Renal cortical epithelial cell (primary cell): ENCODE measurements at regions not wholly inside any gene's neighbourhood (a gene's known extent, or its start where the extent isn't known, plus 50 kb on each side); places are given as distances from the start of the nearest gene placed in this dataset.

Source experiments
- DNase-seq: peaks from one replicate; pipeline ENCODE4 v3.0.0-alpha.2; 2011; ENCODE audit warnings: low read depth

DNA sequence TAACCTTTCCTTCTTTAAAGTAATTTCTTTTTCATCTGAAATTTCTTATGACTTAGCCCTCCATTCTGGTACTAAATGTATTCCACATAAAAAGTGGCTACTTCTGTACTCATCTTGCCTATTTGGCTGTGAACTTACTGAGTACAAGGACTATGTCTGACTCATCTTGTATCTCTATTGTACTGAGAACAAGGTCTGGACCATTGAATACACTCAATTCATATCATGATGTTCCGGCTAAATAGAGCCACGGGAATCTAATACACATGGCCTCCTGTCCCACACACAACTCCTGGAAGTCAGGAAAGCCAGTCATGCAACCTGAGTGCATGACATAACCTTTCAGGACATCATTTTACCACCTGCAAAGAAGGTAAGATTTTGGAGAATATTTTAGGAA lies 203.9 kb downstream of the PLK2 start:
- DNase-seq = peak; percentile 36

DNA sequence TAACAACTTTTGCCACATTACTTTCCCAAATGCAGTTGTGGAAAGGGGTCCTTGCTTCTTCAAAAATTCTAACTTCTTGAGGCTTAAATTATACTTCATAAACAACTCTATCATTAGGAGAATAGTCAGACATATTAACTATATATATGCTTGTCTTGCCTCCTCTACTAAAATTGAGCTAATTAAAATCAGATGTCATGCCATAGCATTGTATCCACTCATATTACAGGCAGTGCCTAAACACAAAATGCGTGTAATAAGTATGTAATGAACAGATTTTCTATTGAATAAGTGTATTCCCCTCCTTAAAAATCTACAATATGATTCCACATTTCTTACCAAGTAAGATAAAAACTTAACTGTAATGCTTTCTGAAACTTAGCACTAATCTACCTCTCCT lies 204.5 kb downstream of the PLK2 start:
- no peak for DNase-seq

DNA sequence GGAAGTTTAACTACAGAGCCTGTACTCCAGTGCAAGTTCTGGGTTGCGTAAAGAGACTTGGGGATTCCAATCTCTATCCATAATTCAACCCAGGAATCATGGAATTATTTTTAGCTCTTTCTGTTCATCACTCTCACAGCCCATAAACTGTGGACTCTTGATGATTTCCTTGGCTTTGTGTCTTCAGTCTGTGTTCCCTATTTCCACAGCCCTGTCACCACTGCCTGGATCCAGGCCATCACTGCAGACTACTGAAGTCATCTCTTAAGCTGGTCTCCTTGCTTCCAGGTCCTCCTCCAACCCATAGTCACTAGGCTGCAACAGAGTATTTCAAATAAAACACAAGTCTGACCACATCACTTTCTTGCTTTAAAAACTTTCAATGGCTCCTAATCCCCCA lies 211.7 kb downstream of the PLK2 start:
- DNase-seq = no peak

DNA sequence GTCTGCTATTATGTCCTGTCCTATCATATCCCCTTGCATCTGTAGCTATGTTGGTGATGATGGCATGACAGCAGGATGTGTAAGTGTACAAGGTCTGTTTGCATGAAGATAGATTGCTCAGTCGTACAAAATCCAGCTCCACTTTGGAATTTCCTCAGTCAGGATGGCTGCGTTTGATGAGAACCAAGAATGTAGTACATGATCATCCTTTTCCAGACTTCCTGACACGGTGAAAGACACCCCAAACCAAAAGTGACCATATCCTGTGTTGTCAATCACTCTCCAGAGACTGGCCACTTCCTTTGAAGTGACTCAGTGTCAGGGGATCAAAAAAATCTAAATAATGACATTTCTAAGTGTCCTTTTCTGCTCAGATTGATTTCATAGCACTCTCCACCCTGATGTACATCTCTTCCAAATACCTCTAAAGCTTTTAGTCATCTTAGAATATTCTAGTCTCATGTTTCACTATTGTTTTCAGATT lies 213.4 kb downstream of the PLK2 start:
- no peak for DNase-seq

DNA sequence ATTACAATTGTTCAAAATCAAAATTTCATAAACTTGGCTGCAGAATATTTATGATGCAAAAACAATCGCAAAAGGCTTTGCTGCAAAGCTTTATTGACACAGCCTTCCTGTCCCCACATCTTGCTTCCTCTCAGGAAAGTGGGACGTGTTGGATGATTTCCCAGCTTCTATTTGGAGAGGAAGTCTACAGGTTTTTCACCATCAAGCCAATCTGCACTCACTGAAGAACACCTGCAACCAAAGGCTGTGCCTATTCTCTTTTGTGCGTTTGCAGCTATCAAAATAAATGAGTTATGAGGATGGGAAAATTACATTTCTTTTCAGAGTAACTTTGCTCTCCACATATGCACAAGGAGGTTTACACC lies 214.4 kb downstream of the PLK2 start:
- DNase-seq = no peak

DNA sequence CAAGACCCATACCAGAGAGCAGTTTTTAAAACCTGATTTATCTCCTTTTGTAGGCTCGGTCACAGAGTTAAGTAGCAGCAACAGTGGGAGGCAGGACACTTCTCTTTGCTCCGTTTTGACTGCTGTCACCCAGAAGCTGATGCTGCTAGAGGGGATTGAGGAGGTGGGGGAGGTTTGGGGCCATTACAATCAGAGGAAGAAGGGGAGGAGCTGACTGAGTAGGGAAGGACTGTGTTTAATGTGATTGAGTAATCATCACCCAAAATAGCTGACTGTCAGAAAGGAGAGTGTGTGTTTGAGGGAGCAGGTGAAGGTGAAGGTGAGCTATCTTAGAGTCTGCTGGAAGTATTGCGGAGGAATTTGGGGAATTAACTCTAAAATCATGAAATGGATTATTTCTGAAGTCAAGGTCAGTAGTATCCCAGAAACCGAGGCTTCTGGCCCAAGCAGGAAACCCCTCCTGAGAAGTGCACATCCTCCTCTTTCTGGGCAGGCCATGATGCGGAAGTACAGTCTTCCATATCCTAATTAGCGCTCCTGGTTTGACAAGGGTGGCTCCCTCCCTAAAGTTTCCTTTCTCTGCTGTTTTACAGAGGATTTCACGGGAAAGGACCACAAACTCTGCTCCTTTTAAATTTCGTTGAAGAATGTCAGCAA lies 214.9 kb downstream of the PLK2 start:
- DNase-seq = no peak

DNA sequence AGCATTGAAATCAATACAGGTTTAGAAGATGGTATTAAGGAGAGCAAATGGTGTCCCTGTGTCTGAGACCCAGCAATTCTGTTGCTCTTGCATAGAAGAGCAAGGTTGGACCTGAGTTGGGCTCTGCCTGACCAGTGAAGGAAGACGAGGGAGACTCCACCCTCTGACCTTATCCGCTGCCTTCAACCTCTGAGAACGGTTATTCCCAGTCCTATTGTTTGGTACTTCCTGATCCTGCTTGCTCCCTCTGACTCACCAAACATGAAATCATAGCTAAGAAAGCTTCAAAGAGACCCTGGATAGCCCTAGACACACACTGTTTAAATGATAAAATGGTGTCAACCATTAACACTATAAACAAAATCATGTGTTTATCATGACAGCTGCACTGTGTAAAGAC lies 218.5 kb downstream of the PLK2 start:
- peak; percentile 80 for DNase-seq

DNA sequence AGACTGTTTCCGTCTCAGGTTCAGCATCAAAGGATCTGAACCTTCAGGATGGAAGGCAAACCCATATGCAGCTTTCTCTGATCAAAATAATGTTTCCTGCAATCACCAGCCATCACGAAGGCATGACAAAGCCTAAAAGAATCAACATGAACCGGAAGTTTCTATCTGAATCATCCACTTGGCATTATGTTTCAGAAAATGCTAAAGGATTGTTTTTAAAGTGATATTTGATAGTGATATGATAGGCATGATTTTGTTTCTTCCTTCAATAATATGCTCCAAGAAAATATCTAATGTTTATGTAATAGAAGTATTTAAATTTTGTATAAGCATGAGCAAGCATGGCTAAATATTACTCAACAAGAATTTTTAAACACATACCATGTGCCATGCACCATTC lies 219.6 kb downstream of the PLK2 start:
- peak; percentile 60 for DNase-seq

DNA sequence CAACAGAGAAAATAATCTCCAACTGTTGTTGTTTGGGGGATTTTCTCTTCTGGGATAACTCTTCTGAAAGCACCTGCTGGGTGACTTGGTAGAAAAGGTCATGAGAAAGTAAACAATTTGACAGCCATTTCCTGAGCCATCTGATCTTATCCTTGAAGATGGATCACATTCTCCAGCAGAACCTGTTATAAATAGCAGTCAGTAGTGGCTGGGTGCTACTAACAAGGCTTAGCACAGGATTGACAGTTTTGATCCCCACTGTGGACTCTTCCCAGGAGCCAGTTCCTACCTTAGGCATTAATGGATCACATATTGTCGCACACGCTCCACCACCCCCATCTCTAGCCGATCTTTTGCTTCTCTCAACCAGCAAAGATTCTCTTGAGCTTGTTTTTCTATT lies 220.2 kb downstream of the PLK2 start:
- no peak for DNase-seq

DNA sequence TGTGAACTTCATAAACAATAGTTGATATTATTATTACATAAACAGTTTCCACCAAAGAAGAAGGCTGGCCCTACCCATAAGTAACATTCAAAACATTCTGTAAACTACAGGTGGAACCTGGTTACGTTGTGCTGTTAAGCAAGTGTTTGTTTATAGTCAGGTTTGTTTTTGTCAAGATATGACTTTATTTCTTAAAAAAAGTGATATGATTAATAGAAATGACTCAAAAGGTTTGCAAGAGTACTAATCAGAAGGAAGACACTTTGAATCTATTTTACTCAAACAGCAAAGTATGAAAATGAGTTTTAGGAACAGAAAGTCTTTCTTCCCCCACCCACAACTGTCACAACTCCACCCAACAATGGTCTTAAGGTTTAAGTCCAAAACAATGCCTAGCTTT lies 220.8 kb downstream of the PLK2 start:
- DNase-seq = no peak

DNA sequence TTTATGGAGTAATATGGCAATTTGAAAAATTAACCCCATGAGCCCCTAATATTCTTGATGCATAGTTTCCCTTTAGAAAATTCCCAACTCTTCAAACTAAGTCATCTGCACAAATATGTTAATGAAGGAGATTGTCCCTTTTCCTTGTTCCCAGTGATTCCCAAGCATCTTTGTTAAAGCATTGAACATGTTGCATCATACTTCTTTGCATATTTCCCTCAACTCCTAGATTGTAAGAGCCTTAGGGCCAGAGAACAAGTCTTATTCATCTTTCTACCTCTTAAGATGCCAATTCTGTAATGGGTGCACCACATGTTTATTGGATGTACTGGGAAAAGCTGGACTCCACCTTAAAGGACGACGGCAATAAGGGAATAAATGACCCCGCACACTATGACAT lies 223.4 kb downstream of the PLK2 start:
- DNase-seq = peak; percentile 37

DNA sequence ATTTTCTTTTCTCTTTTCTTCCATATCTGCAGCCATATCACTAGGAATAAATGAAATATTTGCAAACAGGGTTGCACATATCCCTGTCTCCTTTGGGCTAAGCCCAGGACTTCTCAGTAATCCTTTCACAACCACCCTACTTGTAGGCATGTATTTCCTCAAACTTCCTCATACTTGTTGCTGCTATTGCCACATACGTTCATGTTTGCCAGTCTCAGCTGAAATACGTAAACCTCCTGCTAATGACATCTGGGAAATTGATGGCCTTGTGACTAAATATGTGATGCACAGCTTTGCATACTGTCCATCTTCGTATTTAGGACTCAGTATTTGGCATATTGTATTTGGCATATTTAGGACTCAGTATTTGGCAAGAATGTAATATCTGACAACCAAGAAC lies 224.6 kb downstream of the PLK2 start:
- peak; percentile 76 for DNase-seq

DNA sequence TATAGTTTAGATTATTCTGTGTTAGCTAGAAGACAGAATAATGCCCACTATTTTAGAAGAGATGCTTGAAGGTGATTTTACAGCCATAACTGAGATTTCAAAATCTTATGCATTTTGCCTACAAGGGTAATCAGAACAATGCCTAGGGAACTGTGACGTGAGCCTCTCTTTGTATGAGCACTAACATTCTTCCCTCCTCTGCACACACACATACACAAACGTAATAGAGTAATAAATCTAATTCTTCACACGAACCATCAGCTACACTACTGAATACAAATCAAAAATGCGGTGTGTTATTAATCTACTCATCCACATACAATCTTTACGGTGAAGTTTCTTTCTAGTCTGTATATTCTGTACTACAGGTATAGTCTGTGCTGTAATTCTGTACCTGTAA lies 227.8 kb downstream of the PLK2 start:
- no peak for DNase-seq

DNA sequence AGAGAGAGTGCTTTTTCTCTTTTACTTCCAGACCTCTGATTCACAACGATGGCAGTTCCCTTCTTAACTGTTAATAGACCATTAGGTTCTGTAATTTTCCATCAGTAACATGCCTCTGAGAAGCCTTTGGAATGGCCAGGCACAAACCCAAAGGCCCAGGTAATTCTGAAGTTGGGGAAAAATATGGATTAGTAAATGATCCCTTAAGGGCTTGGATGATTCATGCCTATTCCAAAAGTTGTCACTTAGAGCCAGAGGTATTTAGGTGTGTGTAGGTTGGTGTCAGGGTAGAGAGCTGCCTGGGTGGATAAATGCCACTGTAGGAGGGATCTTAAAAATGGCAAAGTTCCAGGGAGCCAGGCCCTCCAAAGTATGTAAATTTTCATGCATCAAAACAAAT lies 228.8 kb downstream of the PLK2 start:
- DNase-seq = peak; percentile 62

DNA sequence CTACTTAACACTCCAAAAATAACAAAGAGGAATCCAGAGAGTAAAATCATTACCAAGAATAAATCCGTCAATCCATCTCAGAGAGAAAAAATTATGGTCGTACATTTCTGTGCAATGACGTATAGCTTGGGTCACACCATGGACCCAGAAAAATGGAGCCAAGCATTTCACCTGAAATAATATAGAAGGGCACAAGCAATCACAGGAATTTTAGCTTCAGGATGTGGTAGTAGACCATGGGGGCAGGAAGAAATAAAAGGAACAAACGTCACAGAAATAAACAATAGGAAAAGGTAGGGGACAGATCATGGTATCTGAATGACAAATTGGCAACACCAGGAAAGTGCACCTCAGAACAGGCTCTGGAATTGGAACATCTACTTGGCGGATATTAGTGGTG lies 231.0 kb downstream of the PLK2 start:
- no peak for DNase-seq

DNA sequence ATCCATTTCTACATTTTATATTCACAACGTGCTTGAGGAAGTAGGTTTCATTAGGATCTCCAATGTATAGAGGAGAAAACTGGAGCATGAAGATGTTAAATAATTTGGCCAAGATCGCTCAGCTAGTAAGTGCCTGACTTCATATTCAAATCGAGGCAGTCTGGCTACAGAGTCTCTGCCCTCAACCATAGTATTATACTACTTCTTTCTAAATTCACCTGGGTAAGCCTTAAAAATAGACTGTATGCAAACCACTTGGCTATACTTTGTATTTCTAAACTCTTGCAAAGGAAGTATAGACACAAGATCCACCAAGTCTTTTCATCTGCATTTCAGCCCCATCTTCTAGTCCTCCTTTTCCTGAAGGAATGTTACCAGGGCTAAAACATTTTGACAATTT lies 232.0 kb downstream of the PLK2 start:
- DNase-seq = no peak

DNA sequence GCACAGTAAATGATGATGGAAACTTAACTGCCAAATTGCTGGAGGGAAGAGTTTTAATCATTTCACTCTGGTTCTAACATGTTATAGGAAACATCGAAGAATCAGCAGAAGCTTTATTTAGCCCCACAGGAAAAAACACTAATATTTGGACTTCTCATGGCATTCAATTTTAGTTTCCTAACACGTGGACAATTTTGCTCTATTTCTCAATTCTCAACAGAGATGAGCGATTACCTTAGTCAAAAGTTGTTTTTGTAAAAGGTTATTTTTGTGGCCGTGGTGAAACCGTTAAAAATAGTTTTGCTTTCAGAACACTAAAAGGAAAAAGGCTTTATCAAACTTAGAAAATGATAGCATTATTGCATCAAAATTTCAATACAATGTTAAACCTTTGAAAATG lies 235.2 kb downstream of the PLK2 start:
- no peak for DNase-seq

DNA sequence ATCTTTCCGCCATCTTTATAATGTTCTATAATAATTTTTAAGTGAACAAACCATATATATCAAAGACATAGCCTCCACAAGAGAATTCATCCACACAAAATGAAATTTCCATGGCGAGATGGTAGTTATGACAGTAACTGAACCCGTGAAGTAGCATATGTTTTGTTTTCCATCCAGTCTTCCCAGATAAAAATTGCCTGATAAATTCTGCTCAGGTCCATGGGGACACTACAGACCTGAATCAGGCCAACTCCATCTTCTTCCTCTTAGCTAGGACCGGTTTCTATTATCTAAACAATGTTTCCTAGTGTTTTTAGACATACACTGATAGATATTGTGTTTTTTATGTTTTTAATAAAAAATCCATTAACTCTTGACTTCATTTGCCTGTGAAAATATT lies 235.7 kb downstream of the PLK2 start:
- no peak for DNase-seq

DNA sequence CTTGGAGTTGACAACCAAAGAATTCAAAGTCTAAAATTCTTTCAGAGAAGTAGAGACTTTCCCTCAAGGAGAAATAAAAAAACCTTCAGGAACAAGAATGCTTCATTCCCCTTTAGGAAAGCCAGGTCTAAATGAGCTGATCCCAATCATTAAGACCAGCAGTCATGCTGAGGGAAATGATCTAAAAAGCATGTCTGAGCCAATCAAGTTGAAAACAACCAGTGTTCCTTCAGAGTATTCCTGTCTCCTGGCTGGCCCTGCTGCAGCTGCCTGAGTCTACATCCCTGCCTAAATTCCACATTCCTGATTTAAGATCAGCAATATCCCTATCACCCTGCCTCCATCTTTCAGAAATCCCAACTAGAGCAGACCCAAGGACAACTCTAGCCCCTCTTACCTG lies 244.5 kb downstream of the PLK2 start:
- no peak for DNase-seq

DNA sequence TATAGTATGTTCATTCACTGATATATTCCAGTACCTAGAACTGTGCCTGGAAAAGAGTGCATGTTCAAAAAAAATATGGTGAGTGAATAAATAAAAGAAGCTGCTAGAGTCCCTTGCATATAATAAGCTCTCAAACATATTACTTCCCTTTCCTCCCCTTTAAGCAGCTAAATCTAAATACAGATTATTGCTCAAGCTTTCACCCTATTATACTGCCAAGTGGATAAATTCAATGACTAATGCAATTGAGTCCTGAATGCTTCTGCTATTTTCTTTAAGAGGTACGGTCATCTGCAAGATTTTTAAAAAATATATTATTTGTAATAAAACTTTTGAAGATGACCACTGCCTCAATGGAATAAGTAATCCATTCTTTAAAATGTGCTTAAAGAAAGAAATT lies 248.4 kb downstream of the PLK2 start:
- DNase-seq = no peak

DNA sequence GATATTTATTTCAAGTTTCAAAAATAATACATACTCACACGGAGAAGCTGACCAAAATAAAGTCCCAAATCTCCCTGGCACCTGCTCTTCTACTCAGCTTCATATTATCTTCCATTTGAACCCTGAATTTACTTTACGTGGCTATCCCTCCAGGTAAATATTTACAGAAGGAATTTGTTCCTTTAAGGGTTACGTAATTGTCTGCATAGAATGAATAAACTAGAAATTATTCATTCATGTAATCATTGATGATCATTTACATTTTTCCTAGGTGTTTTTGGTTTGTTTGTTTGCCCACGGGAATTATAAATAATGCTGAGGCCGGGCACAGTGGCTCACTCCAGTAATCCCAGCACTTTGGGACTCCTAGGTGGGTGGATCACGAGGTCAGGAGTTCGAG lies 251.2 kb downstream of the PLK2 start:
- no peak for DNase-seq

DNA sequence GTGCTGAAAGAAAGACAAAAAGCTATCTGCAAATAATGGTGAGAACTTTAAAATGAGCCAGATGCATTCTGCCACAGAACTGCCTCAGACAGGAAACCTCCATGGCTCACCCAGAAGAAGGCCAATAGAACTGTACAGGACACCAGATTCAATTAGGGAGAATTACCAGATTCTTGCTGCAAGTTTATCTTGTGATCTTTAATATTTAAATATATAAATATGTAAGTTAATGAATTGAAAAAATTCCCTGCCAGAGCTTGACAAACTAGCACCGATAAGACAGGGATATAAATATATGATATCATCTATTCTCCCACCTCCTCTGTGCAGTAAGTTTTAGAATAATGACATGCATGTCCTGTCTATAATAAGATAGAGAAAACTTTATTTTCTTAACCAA lies 252.8 kb downstream of the PLK2 start:
- DNase-seq = no peak

DNA sequence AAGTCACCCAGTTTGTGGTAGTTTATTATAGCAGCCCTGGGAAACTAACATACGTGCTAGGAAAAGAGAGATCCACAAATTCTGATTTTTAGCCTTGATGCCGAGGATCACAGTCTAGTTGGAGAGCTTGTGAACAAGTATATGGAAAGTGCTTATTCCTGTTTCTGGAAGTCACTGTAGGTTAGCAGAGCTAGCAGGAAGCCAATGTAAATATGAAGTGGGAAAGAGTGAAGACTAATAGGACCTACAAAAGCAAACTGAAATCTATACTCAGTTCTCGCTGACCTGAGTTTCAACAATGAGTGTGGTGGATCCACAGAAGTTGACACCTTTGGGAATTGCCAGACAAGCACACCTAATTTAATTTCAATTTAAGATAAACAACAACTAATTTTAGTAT lies 254.9 kb downstream of the PLK2 start:
- no peak for DNase-seq

DNA sequence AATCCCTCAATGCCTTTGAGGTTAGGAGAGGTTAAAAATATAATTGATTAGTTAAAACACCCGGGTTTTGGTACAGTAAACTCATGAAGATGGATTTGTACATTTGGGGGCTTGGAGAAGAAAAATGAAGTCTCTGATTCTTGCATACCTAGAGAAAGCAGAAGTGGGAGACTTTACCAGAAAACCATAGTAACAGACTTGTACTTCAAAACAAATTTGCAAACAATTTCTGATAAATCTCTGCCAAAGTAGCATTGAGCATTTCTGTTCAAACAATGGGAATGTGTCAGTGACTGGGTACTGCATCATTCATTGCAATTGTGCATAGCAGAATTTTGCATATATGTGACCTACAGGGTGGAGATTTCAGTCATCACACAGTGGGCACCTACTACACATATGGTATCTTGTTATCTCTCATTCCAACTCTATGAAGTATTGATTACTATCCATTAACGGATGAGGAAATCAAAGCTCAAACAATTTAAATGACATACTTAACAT lies 256.9 kb downstream of the PLK2 start:
- no peak for DNase-seq
